ENCODE measurements at regions not wholly inside any gene's neighbourhood (a gene's known extent, or its start where the extent isn't known, plus 50 kb on each side); places are given as distances from the start of the nearest gene placed in this dataset.

DNA sequence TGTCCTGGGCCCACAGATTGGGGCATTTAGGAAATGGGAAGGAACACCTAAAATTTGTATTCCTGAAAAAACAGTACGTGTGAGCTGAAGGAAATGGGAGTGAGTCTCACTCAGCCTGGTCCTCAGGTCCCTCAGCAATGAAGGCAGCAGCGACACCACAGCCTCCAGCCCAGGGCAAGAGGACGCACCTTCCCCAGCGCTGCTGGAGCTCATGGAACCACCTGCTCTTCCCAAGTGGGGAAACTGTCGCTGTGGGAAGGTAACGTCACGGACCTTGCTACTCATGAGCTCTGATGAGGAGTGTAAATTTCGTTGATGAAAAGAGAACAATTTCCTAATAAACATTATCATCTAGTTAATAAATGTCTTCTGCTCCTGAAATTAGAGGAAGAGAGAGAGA is 323.6 kb downstream of the EIPR1 start:
- intact Hi-C loops (cut with DNase I): no loop called here
- TF ChIP-seq POLR2AphosphoS5 (IDR thresholded peaks at IDR 0.05): no peak
- no peak for TF ChIP-seq EP300 (IDR thresholded peaks at IDR 0.05)
- TF ChIP-seq POLR2A (IDR thresholded peaks at IDR 0.05; ENCODE audit: low read depth): no peak
- TF ChIP-seq, protein P1, sequence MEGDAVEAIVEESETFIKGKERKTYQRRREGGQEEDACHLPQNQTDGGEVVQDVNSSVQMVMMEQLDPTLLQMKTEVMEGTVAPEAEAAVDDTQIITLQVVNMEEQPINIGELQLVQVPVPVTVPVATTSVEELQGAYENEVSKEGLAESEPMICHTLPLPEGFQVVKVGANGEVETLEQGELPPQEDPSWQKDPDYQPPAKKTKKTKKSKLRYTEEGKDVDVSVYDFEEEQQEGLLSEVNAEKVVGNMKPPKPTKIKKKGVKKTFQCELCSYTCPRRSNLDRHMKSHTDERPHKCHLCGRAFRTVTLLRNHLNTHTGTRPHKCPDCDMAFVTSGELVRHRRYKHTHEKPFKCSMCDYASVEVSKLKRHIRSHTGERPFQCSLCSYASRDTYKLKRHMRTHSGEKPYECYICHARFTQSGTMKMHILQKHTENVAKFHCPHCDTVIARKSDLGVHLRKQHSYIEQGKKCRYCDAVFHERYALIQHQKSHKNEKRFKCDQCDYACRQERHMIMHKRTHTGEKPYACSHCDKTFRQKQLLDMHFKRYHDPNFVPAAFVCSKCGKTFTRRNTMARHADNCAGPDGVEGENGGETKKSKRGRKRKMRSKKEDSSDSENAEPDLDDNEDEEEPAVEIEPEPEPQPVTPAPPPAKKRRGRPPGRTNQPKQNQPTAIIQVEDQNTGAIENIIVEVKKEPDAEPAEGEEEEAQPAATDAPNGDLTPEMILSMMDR (IDR thresholded peaks at IDR 0.05): no peak
- Histone ChIP-seq H3K4me3 (no peak overlapping the region), H3K27me3 (peaks cover 0 to 2% (median 0%) of the 10 kb centered on the region in 4 donors), H3K4me1 (no peaks in the 10 kb centered on the region), H3K27ac (replicated peaks in 1 of 4) (no peak overlapping the region), H3K9me3 (peaks cover 0 to 9% (median 0%) of the 10 kb centered on the region in 4 donors), H3K36me3 (no peaks in the 10 kb centered on the region)
- WGBS: 83% methylated on average over 8 of the region's 8 CpGs
- no peak for DNase-seq (ENCODE audit: extremely low spot score)

DNA sequence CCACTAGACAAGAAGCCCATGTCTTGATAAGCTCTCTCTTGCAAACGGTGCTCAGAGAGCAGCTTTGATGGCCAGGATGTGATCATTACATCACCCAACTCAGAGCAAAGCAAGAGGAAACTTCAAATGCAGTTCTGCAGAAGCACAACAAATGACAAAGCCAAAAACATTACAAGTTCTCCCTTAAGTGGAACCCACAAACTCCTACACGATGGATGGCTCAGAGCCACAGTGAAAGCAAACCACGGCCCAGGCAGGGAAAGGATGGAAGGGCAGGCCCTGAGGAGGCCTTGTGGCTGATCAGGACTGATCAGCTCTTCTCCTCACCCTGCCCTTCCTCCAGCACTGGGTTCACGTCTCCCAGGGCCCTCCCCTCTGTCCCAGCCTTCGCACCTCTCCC is 326.4 kb downstream of the EIPR1 start:
- 64% methylated on average over 5 of the region's 5 CpGs for WGBS
- no peak for DNase-seq (ENCODE audit: extremely low spot score)
- TF ChIP-seq POLR2AphosphoS5 (IDR thresholded peaks at IDR 0.05) (no peak), POLR2A (IDR thresholded peaks at IDR 0.05; ENCODE audit: low read depth) (no peak), EP300 (IDR thresholded peaks at IDR 0.05) (no peak)
- TF ChIP-seq, protein P1 (IDR thresholded peaks at IDR 0.05): no peak
- no peaks in the 10 kb centered on the region for H3K36me3 ChIP-seq
- no peaks in the 10 kb centered on the region for H3K27me3 ChIP-seq
- no peak overlapping the region for H3K27ac ChIP-seq (replicated peaks in 1 of 4)
- intact Hi-C loops (cut with DNase I): no loop called here
- H3K4me1 ChIP-seq: no peaks in the 10 kb centered on the region
- no peak overlapping the region for H3K4me3 ChIP-seq
- H3K9me3 ChIP-seq: peaks cover 0 to 9% (median 0%) of the 10 kb centered on the region in 4 donors

DNA sequence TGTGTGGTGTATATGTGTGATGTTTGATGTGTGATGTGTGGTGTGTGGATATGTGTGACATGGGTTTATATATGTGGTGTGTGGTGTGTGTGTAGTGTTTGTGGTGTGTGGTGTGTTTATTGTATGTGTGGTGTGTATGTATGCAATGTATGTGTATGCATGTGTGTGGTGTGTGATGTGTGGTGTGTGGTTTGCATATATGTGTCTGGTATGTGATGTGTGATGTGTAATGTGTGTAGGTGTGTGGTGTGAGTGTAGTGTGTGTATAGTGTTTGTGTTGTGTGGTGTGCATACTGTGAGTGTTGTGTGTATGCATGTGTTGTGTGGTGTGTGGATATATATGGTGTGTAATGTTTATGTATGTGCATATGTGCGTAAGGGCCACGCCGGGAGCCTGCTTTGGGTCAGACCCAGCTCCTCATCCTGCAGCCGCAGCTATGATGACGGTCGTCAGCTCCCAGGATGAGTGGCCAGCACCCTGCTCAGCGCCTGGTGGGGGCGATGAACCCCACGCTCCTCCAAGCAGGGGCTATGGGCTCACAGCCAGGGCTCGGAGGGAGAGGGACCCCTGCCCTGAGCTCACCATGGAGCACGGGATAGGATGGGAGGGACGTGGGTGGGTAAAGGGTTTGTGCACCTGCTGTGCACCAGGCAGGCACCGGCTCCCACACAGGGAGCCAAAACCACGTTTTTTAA is 331.3 kb downstream of the EIPR1 start:
- Histone ChIP-seq H3K4me1 (peaks cover 0 to 11% (median 0%) of the 10 kb centered on the region in 4 donors), H3K27me3 (peaks cover 0 to 15% (median 0%) of the 10 kb centered on the region in 4 donors), H3K36me3 (no peaks in the 10 kb centered on the region), H3K4me3 (no peak overlapping the region), H3K9me3 (no peaks in the 10 kb centered on the region), H3K27ac (replicated peaks in 1 of 4) (no peak overlapping the region)
- intact Hi-C loops (cut with DNase I): no loop called here
- DNase-seq (ENCODE audit: extremely low spot score): no peak
- TF ChIP-seq POLR2AphosphoS5 (IDR thresholded peaks at IDR 0.05): no peak
- TF ChIP-seq EP300 (IDR thresholded peaks at IDR 0.05): no peak
- TF ChIP-seq, protein P1 (IDR thresholded peaks at IDR 0.05): no peak
- TF ChIP-seq POLR2A (IDR thresholded peaks at IDR 0.05; ENCODE audit: low read depth): no peak
- WGBS: 82% methylated on average over 11 of the region's 14 CpGs

DNA sequence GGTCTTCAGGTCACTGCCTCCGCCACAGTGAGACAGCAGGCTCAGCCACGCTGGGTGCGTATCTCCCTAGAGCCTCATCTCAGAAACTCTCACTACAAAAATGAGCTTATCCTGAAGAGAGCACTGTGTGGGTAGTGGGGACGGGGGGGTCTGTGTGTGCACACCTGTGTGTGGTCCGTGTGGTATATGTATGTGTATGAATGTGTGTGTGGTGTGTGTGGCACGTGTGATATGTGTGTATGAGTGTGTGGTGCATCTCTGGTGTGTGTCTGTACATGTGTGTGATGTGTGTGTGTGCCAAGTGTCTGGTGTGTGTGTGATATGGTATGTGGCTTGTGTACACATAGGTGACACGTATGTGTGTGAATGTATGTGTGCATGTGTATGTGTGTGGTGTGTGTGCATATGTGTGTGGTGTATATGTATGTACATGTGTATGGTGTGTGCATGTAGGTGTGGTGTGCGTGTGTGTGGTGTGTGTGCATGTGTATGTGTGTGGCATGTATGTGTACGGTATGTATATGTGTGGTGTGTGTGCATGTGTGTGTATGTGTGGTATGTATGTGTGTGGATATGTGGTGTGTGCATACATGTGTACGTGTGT is 332.2 kb downstream of the EIPR1 start:
- DNase-seq (ENCODE audit: extremely low spot score): no peak
- H3K9me3 ChIP-seq: no peaks in the 10 kb centered on the region
- H3K36me3 ChIP-seq: no peaks in the 10 kb centered on the region
- no peak overlapping the region for H3K27ac ChIP-seq (replicated peaks in 1 of 4)
- H3K4me1 ChIP-seq: peaks cover 0 to 14% (median 0%) of the 10 kb centered on the region in 4 donors
- H3K4me3 ChIP-seq: no peak overlapping the region
- WGBS: 88% methylated on average over 10 of the region's 10 CpGs
- intact Hi-C loops (cut with DNase I): no loop called here
- TF ChIP-seq POLR2AphosphoS5 (IDR thresholded peaks at IDR 0.05): no peak
- H3K27me3 ChIP-seq: peaks cover 0 to 15% (median 0%) of the 10 kb centered on the region in 4 donors

DNA sequence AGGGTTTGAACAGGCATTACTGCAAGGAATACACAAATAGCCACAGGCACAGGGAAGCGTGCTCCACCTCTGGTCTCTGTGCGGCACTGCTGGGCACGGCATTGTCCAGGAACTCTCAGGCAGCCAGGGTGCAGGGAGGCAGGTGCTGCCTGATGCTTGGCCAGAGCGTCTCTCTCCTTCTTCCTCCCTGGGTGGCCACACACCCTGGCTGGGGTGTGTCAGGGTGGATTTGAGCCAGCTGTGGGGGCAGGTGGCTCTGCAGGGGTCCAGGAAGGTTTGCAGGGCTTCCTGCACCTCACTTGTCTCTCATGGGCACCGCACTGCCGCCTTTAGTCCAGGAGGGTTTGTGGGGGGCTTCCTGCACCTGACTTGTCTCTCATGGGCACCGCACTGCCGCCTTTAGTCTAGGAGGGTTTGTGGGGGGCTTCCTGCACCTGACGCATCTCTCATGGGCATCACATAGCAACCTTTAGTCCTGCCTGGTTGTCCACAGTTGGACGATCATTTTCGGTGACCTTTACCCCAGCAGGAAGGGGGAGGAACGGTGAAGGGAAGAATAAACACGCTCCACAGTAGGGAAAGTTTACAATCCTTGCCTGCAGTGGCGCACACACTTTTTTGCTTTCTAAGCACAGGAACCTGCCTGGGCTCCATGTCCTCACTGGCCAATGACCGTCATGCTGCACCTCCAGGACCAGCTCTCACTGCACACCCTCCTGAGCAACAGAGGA is 332.9 kb downstream of the EIPR1 start:
- DNase-seq (ENCODE audit: extremely low spot score): no peak
- Histone ChIP-seq H3K9me3 (no peaks in the 10 kb centered on the region), H3K36me3 (no peaks in the 10 kb centered on the region), H3K4me1 (peaks cover 0 to 14% (median 0%) of the 10 kb centered on the region in 4 donors), H3K4me3 (no peak overlapping the region), H3K27me3 (peaks cover 0 to 19% (median 0%) of the 10 kb centered on the region in 4 donors), H3K27ac (replicated peaks in 1 of 4) (no peak overlapping the region)
- WGBS: 80% methylated on average over 12 of the region's 15 CpGs
- TF ChIP-seq POLR2AphosphoS5 (IDR thresholded peaks at IDR 0.05) (no peak), POLR2A (IDR thresholded peaks at IDR 0.05; ENCODE audit: low read depth) (no peak), EP300 (IDR thresholded peaks at IDR 0.05) (no peak)
- TF ChIP-seq, protein P1 (IDR thresholded peaks at IDR 0.05): no peak
- intact Hi-C loops (cut with DNase I): no loop called here
